ENCODE measurements at regions not wholly inside any gene's neighbourhood (a gene's known extent, or its start where the extent isn't known, plus 50 kb on each side); places are given as distances from the start of the nearest gene placed in this dataset.
A peak's percentile ranks its signal among the peaks of the same experiment; 100 is the strongest.

DNA sequence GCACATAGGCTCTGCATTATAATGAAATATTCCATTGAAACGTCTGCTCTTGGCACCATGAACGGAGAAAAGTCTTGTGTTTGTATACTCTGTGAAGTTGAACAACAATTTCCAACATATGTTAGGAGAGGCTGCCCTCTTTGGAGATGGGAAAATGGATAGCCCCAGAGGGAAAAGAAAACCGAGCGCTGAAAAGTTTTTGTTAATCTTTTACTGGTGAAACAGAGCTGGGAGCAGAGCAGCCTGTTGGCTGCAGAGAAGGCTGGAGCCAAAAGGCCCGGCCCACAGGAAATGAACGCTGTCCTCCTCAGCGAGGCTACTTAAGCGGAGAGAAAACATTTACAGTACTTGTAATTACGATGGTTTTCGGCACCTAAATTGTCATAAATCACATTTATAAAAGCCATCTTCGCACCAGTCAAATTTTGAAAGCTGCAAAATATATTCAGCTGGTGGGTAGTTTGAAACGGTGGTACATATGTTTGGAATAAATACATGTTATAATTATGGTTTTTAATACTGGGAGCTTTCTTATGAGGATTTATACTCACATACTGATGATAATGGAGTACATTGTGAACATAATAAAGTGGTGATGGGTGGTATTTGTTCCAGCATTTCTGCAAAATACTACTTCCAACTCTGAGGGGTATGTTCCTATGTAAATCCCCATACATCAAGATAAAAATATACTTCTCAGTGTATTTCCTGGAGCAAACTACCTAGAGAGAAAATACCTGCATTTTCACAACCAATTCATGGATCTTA lies 129.6 kb upstream of the CNTLN start:
- no peak for DNase-seq
- H3K4me1 Mint-ChIP-seq = peaks cover 3 to 9% of the 10 kb centered on the region in 2 donors
- H3K36me3 Mint-ChIP-seq = no peaks in the 10 kb centered on the region
- H3K9me3 Mint-ChIP-seq = peaks cover 0 to 6% (median 0%) of the 10 kb centered on the region in 6 donors
- H3K4me3 Mint-ChIP-seq = peak overlapping the region in 3 of 5 donors; percentile 11 to 50 (median 36)
- peaks cover 0 to 2% (median 1%) of the 10 kb centered on the region in 3 donors for H3K27me3 Mint-ChIP-seq (ENCODE audit: low read depth in 3 of 3)
- no peak overlapping the region for H3K27ac Mint-ChIP-seq

DNA sequence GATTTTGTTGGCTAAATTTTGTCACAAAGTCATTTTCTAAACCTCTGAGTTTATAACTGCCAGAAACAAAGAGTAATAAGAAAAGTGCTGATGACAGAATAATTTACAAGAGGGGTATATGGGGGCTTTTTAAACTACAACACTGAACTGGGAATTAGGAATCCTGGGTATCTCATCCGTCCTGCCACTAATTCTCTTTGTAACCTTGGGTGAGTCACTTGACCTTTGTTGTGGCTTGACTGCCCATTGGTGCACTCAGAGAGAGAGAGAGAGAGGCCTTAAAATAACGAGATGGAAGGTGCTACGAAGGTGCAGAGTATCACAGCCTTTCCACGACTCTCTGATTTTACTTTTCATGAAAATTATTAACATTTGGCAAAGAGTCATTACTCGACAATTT lies 130.3 kb upstream of the CNTLN start:
- H3K27me3 Mint-ChIP-seq (ENCODE audit: low read depth in 3 of 3) = peaks cover 0 to 5% (median 1%) of the 10 kb centered on the region in 3 donors
- peaks cover 3 to 9% of the 10 kb centered on the region in 2 donors for H3K4me1 Mint-ChIP-seq
- no peak overlapping the region for H3K27ac Mint-ChIP-seq
- H3K36me3 Mint-ChIP-seq = peaks cover 0 to 3% (median 0%) of the 10 kb centered on the region in 3 donors
- peaks cover 0 to 7% (median under 1%) of the 10 kb centered on the region in 6 donors for H3K9me3 Mint-ChIP-seq
- H3K4me3 Mint-ChIP-seq = no peak overlapping the region
- DNase-seq = no peak

DNA sequence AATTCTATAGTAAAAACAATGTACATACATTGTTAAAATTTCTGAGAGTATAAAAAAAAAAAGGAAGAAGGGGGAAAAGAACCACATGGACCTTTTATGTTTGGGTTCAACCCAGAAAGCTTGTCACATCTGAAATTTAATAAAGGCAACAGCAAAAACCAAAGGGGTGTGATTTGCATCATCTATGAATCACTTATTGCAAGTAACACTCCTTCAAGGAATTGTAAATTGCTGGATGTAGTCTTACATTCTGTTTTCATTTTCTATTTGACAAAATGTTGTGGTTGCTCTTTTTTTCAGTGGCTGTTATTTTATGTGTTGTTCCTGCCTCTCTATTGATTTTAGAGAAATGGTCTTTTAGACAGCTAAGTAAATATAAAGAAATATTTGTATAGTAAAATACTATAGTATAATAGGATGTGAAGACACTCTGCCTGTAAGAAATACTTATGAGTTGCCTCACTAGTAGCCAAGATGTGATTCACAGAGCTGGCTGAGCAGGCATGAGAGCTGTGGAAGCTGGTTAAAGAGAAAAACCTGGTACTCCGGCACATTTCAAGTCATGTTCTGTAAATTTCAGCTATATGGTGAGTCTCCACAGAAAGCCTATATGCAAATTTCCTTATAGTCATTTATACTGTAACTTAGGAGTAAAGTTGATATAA lies 131.1 kb upstream of the CNTLN start:
- peaks cover 1 to 6% (median 2%) of the 10 kb centered on the region in 3 donors for H3K27me3 Mint-ChIP-seq (ENCODE audit: low read depth in 3 of 3)

DNA sequence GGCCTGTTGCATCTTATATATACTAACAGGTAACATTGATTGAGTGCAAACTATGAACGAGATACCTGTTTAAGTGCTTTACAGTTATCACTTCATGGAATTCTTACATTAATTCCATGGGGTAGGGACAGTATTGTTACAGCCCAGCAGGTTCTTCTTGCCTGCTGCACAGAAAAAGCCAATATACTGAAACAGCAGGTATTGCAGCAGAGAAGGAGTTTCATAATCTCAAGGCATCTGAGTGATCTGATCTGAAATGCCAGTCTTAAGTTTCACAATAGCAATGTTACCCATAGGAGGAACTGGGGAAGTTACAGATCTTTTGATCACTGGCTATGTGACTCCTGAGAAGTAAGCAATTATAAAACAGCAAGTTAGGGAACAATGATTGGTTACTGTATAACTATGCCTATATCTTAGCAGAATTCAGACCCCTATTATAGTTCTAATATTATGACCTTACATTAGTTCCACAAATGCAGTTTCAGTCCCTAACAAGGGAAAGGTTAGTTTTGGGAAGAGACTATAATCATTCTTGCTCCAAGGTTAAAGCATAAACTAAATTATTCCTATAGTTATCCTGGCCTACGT lies 126.5 kb upstream of the BNC2 start:
- Mint-ChIP-seq H3K36me3 (peaks cover 13 to 17% (median 16%) of the 10 kb centered on the region in 3 donors), H3K27ac (no peak overlapping the region)

More for the DNA sequence above, 131.1 kb upstream of the CNTLN start:
- Mint-ChIP-seq H3K4me3 (no peak overlapping the region), H3K27ac (no peak overlapping the region), H3K9me3 (peaks cover 0 to 10% (median 2%) of the 10 kb centered on the region in 6 donors), H3K36me3 (peaks cover 0 to 5% (median 0%) of the 10 kb centered on the region in 3 donors), H3K4me1 (peaks cover 3 to 9% of the 10 kb centered on the region in 2 donors)
- no peak for DNase-seq

DNA sequence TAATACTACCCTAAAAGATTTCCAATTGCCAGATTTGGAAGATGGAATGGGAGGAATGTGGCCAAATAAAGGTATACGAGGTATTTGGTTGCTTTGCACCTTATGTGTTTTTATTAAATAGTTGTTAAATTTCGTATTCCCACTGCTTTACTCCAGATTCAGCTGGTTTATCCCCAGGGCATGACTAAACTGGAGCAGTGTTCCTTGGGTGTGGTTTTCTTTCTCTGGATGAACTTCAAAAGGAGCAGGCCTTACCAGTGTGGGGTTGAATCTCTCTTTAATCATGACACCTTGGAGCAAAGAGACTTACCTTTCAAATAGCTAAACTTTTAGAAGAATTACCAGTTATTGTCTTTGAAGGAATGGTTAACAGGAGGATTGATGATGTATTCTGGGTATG lies 121.7 kb upstream of the BNC2 start:
- DNase-seq = no peak
- Mint-ChIP-seq H3K27me3 (ENCODE audit: low read depth in 3 of 3) (peaks cover 1 to 8% (median 2%) of the 10 kb centered on the region in 3 donors), H3K4me3 (no peak overlapping the region), H3K27ac (no peak overlapping the region), H3K36me3 (peaks cover 11 to 17% (median 13%) of the 10 kb centered on the region in 3 donors), H3K9me3 (peaks cover 15 to 31% (median 22%) of the 10 kb centered on the region in 6 donors), H3K4me1 (peaks cover 3 to 5% of the 10 kb centered on the region in 2 donors)

More for the DNA sequence above, 126.5 kb upstream of the BNC2 start:
- DNase-seq = no peak
- H3K27me3 Mint-ChIP-seq (ENCODE audit: low read depth in 3 of 3) = peaks cover 2 to 5% (median 3%) of the 10 kb centered on the region in 3 donors
- no peak overlapping the region for H3K4me3 Mint-ChIP-seq
- H3K9me3 Mint-ChIP-seq = peaks cover 20 to 43% (median 30%) of the 10 kb centered on the region in 6 donors
- H3K4me1 Mint-ChIP-seq = no peaks in the 10 kb centered on the region

DNA sequence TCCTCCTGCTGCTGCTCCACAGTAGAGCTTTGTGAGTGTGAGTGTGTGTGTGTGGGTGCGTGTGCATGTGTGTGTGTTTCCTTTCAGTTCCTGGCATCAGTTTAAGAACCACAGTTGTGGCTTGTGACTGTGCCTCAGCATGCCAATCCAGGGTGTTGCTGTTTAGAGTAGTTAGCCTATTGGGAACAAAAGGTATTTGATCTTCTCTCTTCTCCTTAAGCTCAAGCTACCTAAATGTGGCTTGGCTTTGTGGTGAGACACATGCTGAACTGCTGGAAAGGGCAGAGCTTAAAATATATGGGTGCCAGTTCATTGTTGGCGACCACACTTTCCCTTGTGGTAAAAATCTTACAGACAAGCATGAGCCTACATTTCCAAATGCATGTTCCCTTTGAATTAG lies 116.6 kb upstream of the BNC2 start:
- Mint-ChIP-seq H3K27me3 (ENCODE audit: low read depth in 3 of 3) (peaks cover 2 to 10% (median 5%) of the 10 kb centered on the region in 3 donors), H3K4me3 (peak overlapping the region in 1 of 5 donors; percentile 11), H3K27ac (no peak overlapping the region), H3K4me1 (peaks cover 12 to 17% of the 10 kb centered on the region in 2 donors), H3K9me3 (no peaks in the 10 kb centered on the region), H3K36me3 (no peaks in the 10 kb centered on the region)
- no peak for DNase-seq

DNA sequence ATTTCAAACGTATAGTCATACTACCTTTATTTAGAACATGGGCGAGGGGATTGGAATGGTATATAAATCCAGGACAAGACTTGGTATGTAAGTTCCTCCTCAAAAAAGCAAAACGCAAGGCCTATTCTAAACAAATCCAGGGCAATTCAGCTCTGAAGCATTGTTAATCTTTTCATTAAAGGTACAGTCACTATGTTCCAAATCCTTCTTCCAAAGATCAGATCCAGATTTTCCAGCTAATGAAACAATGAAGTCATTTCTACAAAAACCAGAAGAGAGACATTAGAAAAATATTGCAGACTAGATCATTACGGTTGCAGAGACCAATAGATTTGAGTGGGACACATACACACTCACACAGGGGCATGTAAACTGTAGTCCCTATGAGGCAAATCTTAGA lies 116.1 kb upstream of the BNC2 start:
- H3K27ac Mint-ChIP-seq = no peak overlapping the region
- no peaks in the 10 kb centered on the region for H3K36me3 Mint-ChIP-seq
- peaks cover 2 to 10% (median 5%) of the 10 kb centered on the region in 3 donors for H3K27me3 Mint-ChIP-seq (ENCODE audit: low read depth in 3 of 3)
- no peak for DNase-seq
- peaks cover 12 to 17% of the 10 kb centered on the region in 2 donors for H3K4me1 Mint-ChIP-seq
- H3K4me3 Mint-ChIP-seq = peak overlapping the region in 1 of 5 donors; percentile 11
- H3K9me3 Mint-ChIP-seq = no peaks in the 10 kb centered on the region

DNA sequence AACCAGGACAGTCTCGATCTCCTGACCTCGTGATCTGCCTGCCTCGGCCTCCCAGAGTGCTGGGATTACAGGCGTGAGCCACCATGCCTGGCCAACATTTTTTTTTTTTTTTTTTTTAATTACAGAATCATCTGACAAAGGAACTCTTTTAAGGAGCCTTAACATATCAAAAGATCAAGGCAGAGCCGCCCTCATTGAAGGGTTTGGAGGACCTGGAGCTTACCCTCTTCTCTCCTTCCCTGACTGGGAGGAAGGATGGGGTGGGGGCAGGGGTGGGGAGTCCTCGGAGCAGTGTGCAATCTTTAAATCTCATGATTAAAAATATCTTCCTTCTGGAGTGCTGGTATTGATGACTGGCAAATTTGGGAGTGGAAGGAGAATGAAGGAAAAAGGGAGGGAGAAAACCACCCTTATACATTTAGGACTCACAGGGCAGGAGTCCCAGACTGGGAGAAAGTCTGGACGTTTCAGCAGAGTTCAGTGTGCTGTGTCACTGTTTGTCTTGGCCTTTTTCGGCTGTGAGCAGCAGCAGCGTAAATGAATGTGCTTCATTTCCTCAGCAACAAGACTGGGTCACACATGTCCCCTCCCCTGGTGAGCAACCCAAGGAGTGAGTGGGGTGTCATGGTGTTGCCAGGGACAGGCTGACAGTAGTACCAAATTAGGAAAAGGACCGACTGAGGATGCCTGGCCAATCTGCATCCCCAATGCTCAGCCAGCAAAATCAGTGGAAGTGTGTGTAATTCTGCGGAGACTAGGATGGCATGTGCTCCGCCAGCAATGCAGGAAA lies 115.3 kb upstream of the BNC2 start:
- Mint-ChIP-seq H3K27ac (no peak overlapping the region), H3K4me1 (peaks cover 12 to 17% of the 10 kb centered on the region in 2 donors), H3K9me3 (no peaks in the 10 kb centered on the region), H3K4me3 (no peak overlapping the region), H3K27me3 (ENCODE audit: low read depth in 3 of 3) (peaks cover 2 to 5% (median 5%) of the 10 kb centered on the region in 3 donors), H3K36me3 (no peaks in the 10 kb centered on the region)
- no peak for DNase-seq

DNA sequence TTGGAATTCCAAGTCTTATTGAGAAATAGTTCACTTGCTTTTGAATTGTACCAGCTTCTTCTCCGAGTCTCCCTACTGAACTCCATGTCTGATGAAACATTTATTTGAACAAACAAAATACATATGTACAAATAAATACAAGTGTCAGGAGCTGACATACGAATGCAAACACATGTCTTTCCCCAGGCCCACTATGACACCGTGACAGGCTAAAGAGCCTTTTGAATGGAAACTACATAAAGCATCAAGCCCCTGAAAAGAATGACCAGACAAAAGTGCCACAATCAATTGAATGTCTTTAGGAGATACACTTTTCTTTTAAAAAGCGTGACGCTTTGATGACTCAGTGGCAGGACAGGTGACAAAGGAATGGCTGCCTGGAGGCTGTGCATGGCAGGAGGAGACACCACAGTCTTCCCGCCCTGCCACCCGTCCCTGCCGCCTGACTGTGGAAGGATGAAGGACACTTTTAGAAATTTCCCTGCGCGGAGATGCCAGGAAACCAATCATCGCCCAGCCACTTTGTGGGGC lies 112.4 kb upstream of the BNC2 start:
- H3K27me3 Mint-ChIP-seq (ENCODE audit: low read depth in 3 of 3) = peaks cover 2 to 5% (median 4%) of the 10 kb centered on the region in 3 donors
- DNase-seq = no peak

DNA sequence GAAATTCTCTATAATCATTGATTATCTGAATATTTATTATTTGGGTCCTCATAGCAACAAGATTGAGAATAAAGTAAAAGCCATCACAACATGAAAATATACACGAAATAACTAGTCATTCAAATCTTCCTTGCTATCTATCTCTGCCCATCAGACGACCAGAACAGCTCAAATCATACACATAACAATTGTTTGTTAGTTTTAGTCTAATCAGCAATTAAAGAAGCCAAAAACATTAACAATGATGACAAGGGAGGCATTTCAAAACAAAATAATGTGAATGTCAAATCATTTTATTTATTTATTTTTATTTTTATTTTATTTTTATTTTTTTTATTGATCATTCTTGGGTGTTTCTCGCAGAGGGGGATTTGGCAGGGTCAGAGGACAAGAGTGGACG lies 106.0 kb upstream of the BNC2 start:
- no peak overlapping the region for H3K4me3 Mint-ChIP-seq
- DNase-seq = no peak
- H3K9me3 Mint-ChIP-seq = peaks cover 0 to 4% (median 3%) of the 10 kb centered on the region in 6 donors
- H3K27me3 Mint-ChIP-seq (ENCODE audit: low read depth in 3 of 3) = peaks cover 0 to 7% (median 2%) of the 10 kb centered on the region in 3 donors
- peaks cover 3 to 7% (median 7%) of the 10 kb centered on the region in 3 donors for H3K36me3 Mint-ChIP-seq
- H3K4me1 Mint-ChIP-seq = no peaks in the 10 kb centered on the region
- no peak overlapping the region for H3K27ac Mint-ChIP-seq

More for the DNA sequence above, 112.4 kb upstream of the BNC2 start:
- peaks cover 12 to 16% of the 10 kb centered on the region in 2 donors for H3K4me1 Mint-ChIP-seq
- no peaks in the 10 kb centered on the region for H3K36me3 Mint-ChIP-seq
- H3K4me3 Mint-ChIP-seq = no peak overlapping the region
- H3K9me3 Mint-ChIP-seq = no peaks in the 10 kb centered on the region
- no peak overlapping the region for H3K27ac Mint-ChIP-seq

DNA sequence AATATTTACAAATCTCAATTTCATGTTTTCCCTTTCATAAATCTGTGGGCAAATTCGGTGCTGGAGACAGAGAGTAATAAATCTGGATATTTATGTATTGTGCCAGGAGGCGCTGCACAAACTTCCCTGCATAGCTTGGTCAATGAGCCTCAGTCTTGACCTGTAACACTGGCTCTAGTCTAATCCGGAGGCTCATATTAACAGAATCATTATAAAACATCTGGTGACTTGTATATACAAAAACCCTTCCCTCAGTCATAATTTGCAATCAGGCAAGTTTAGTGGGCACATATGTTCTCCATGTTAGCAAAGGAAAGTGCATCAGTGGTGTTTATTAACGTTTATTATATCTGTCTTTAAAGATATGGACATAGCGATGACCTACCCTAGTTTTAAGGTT lies 104.0 kb upstream of the BNC2 start:
- Mint-ChIP-seq H3K27ac (no peak overlapping the region), H3K4me1 (no peaks in the 10 kb centered on the region), H3K36me3 (peaks cover 3 to 7% (median 7%) of the 10 kb centered on the region in 3 donors)

DNA sequence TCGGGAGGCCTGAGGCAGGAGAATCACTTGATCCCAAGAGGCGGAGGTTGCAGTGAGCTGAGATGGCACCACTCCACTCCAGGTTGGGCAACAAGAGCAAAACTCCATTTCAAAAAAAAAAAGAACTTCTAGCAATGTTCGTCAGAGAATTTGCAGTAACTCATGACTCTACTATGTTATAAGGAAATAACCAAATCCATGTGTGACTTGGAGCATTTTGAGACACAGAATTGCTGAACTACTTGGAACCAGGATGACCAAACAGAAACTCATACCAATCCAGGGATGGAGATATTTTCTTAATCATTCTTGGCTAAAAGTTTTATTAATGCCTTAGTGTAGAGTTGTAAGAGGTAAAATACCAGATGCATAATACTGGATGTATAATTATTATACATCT lies 99.9 kb upstream of the BNC2 start:
- Mint-ChIP-seq H3K9me3 (peaks cover 0 to 4% (median 3%) of the 10 kb centered on the region in 6 donors), H3K4me3 (no peak overlapping the region), H3K27me3 (ENCODE audit: low read depth in 3 of 3) (peaks cover 0 to 12% (median 3%) of the 10 kb centered on the region in 3 donors), H3K4me1 (no peaks in the 10 kb centered on the region), H3K27ac (no peak overlapping the region), H3K36me3 (peaks cover 3 to 11% (median 3%) of the 10 kb centered on the region in 3 donors)
- DNase-seq = no peak

More for the DNA sequence above, 104.0 kb upstream of the BNC2 start:
- no peak for DNase-seq
- Mint-ChIP-seq H3K9me3 (peaks cover 0 to 4% (median 3%) of the 10 kb centered on the region in 6 donors), H3K27me3 (ENCODE audit: low read depth in 3 of 3) (peaks cover 0 to 10% (median 0%) of the 10 kb centered on the region in 3 donors), H3K4me3 (no peak overlapping the region)

DNA sequence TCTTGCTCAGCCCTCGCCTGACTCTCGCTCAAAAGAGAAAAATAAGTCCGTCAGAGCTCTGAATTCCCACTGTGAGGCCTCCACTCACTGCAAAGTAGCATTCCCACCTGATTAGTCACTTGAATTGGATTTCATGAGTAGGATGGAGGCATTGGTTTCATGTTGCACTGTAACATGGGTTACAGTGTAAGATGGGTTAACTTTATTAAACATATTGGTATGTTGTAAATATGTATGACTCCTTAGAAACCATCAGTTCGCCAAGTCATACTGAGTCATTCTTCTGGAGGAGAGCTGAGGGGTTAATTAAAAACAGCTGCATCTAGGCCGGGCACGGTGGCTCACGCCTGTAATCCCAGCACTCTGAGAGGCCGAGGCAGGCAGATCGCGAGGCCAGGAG lies 93.8 kb upstream of the BNC2 start:
- Mint-ChIP-seq H3K9me3 (peaks cover 0 to 3% (median under 1%) of the 10 kb centered on the region in 6 donors), H3K36me3 (peaks cover 3 to 4% (median 4%) of the 10 kb centered on the region in 3 donors), H3K4me1 (no peaks in the 10 kb centered on the region), H3K27ac (no peak overlapping the region), H3K4me3 (no peak overlapping the region), H3K27me3 (ENCODE audit: low read depth in 3 of 3) (peaks cover 2 to 6% (median 3%) of the 10 kb centered on the region in 3 donors)
- no peak for DNase-seq

Measured in immature natural killer cell (primary cell).